HG03520 (cell line): ENCODE measurements at regions not wholly inside any gene's neighbourhood (a gene's known extent, or its start where the extent isn't known, plus 50 kb on each side); places are given as distances from the start of the nearest gene placed in this dataset.

Experiments
- ATAC-seq: cut with Tn5 transposase; IDR thresholded peaks from one replicate; pipeline ENCODE4 v1.9.1; 2021; ENCODE audit warnings: mild to moderate bottlenecking, moderate library complexity; ENCODE audit not compliant: unreplicated experiment

DNA sequence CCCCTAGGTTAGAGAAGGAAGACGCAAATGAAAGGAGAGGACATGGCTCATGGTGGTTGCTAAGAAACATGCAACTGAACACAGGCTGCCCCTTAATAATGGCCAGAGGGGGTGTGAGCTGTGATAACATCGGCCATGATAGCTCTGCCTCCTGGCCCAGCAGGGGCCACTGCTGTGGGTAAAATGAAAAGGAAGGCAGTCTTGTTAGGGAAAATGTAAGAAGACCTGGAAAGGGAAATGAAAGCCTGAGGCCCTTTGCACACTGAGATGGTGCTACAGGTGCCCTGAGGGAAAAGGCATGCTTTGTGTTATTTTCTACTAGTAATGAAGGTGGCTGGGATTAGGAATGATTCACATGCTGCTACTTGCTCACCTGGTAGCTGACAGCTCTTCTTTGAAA is 123.6 kb upstream of the MID1 start:
- no peak for ATAC-seq

DNA sequence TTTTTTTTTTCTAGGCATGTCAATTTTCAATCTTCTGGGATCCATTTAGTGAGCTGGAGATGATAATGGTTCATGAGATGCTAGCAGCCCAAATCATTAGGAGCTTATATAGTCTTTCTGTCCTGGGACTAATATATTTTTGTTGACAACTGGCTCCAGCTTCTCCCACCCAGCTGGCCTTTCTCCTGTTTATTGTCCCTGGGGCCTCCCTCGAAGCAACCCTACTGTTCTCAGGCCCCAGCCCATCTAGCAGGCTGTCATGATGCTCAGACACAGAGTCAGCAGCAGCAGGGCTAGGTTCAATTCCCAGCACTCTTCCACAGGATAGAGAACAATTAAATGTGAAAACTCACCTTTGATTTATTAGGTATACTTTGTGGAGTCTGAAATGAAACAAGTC is 127.6 kb upstream of the MID1 start:
- no peak for ATAC-seq

DNA sequence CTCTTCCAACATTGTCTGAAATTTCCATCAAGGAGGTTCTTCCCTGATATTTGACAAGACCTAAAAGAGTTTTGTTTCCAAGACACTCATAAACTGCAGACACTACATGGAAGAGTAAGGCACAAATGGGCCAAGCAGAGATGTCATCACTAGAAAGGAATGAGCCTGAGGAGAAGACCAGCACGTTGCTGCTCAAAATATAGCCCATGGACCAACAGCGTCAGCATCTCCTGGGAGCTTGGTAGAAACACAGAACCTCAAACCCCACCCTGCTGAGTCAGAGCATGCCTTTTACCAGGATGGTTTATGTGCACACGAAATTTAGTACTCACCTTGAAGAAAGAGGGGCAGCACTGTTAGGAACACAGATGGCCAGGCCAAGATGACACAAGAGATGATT is 128.7 kb upstream of the MID1 start:
- no peak for ATAC-seq

DNA sequence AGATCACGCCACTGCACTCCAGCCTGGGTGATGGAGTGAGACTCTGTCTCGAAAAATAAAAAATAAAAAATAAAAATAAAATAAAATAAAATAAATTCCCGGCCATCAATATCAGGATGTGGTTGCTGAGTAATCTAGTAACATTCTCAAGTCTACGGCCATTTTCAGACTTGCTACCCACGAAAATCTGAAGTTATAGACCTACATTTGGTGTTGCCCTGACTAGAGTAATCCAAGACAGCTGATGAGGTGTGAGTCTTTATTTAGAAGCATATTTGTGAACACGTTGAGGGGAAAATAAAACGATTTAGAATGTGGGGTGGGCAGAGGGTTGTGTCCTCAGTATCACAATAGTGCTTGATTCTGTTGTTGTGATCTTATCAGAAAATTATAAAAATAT is 130.2 kb upstream of the MID1 start:
- ATAC-seq = no peak

- no peak for ATAC-seq
Observed at GRCh38 chrX:10753116-10753515, 132.7 kb upstream of the MID1 start.

- ATAC-seq = no peak
Observed at GRCh38 chrX:10754445-10754844, 134.1 kb upstream of the MID1 start.

- no peak for ATAC-seq
Observed at GRCh38 chrX:10755439-10756334, 135.3 kb upstream of the MID1 start.

GRCh38 chrX:10756441-10756840 is 136.1 kb upstream of the MID1 start:
- ATAC-seq = no peak

GRCh38 chrX:10759141-10759799 is 138.9 kb upstream of the MID1 start:
- ATAC-seq = no peak

GRCh38 chrX:10761447-10761846 is 141.1 kb upstream of the MID1 start:
- ATAC-seq = no peak

DNA sequence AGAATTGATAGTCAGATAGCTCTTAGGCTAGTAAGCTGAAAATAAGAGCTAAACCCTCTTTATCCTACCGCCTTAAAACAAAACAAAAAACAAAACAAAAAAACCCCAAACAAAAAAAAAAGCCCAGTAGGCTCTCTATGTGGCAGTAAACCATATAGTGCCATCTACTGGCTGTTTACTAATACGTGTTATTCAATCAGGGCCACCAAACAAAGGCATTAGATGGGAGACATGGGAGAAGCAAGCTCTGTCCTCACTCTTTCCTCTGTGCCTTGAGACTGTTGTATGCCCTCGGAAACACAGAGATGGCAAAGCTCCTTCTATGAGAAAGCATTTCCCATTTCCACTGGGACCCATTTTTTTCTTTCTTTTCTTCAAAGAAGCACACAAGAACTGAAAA is 148.8 kb upstream of the MID1 start:
- peak; percentile 64 for ATAC-seq

- ATAC-seq = no peak
Observed at GRCh38 chrX:10769696-10770619, 149.6 kb upstream of the MID1 start.

- no peak for ATAC-seq
Observed at GRCh38 chrX:10773318-10773717, 152.9 kb upstream of the MID1 start.

- ATAC-seq = no peak
Observed at GRCh38 chrX:10781847-10782530, 161.6 kb upstream of the MID1 start.

DNA sequence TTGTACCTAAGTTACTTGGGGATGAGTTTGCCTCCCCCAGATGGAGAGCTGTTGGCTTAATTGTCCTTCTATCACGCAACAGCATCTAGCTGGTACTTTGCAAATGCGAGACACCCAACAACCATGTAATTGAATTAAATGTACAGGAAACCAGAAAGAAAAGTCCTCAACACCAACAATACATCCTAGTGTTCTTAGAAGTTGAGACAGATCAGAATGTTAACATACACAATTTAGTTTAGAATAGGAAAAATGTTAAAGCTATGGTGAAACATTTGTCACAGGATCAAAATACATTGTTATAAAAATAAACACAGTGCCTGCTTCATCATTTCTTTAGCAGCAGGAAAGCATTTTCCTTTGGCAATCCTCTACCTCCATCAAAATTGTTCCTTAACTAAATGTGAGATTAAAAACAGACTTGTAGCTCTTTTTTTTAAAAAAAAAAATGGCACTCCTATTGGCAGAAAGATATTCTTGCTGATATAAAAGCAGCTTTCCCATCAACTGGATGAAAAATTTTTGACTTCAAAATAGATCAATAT is 163.1 kb upstream of the MID1 start:
- ATAC-seq = no peak

DNA sequence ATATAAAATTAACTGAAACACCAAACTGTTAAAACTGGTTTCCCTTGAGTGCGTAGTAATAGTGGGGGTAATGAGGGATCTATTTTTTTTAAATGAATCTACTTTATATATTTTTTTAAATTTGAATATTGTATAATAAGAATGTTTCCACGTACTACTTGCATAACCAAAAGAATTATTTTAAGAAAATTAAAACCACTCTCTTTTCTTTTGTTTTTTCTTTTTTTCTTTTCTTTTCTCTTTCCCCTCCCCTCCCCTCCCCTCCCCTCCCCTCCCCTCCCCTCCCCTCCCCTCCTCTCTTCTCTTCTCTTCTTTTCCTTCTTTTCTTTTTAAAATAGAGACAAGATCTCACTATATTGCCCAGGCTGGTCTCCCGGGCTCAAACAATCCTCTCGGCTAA is 166.9 kb upstream of the MID1 start:
- ATAC-seq = no peak

DNA sequence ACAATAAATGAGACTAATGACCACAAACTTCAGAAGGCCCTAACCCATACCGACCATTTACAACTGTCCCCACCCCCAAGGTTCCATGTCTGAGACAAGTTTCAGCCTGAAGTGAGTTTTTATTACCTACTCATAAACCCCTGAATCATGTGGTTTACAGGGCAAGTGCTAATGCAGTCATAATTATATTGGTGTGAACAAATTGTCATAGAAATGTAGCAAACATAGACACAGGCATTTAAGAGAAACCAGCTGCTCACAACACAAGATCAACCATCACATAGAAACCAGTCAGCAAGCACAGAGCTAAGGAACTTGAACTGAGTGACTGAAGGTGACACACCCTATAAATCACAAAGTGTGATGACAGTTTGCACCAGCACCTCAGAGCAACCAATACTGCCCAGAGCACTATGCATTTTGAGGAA is 173.8 kb upstream of the MID1 start:
- no peak for ATAC-seq

GRCh38 chrX:10795721-10796120 is 175.3 kb upstream of the MID1 start:
- no peak for ATAC-seq

DNA sequence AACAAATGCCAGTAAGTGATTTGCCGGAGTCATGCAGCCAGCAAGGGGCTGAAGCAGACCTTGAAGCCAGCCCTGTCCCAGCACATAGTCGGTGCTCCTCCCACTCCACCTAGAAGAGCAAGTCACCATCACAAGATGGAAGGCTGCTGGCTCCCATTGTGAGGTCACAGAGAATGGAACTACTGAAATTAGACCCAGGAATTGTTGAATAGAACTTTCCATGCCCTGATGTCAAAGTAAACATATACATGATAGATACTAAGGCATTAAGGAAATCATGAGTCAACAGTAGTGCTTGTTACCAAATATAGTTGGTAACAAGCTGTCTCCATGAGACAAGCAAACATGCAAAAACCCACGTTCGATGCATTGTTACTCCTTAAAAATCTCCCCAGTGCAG is 177.1 kb upstream of the MID1 start:
- no peak for ATAC-seq

- no peak for ATAC-seq
Observed at GRCh38 chrX:10798041-10798440, 177.7 kb upstream of the MID1 start.
